Spinal cord (tissue), 10 donors: ENCODE measurements at regions not wholly inside any gene's neighbourhood (a gene's known extent, or its start where the extent isn't known, plus 50 kb on each side); places are given as distances from the start of the nearest gene placed in this dataset.
"Not testable (repeated sequence)": the region's sequence is repeated elsewhere in the genome, so short reads cannot be mapped to it uniquely, and the experiment has no call there.

Experiments
- DNase-seq, 6 donors: peaks; one replicate each; pipeline versions ENCODE4 v3.0.0 to v3.0.0-alpha.2; 2013 to 2015; ENCODE audit warnings: low spot score in 6 of 6, low read depth in 4 of 6
- H3K27ac ChIP-seq: one replicate; pipeline ENCODE4 v1.5.1; 2013; ENCODE audit warnings: low read depth, low read length, control low read depth
- H3K27me3 ChIP-seq: one replicate; pipeline ENCODE4 v1.6.1; 2013; ENCODE audit warnings: low read length; ENCODE audit not compliant: control insufficient read depth, insufficient read depth
- H3K36me3 ChIP-seq: one replicate; pipeline ENCODE4 v1.6.1; 2013; ENCODE audit warnings: low read length; ENCODE audit not compliant: control insufficient read depth, insufficient read depth
- H3K4me1 ChIP-seq: one replicate; pipeline ENCODE4 v1.6.1; 2013; ENCODE audit warnings: low read length; ENCODE audit not compliant: control insufficient read depth, insufficient read depth
- H3K4me3 ChIP-seq: one replicate; pipeline ENCODE4 v1.5.1; 2013; ENCODE audit warnings: low read depth, low read length, control low read depth
- H3K9me3 ChIP-seq: one replicate; pipeline ENCODE4 v1.6.1; 2013; ENCODE audit warnings: low read length; ENCODE audit not compliant: control insufficient read depth, insufficient read depth
- WGBS: methylation state at CpG from one replicate; pipeline ENCODE4 v1.1.5; 2013; ENCODE audit warnings: missing lambda C conversion rate; ENCODE audit not compliant: insufficient coverage; 5-methylcytosine and 5-hydroxymethylcytosine counted together
- small RNA-seq: library from RNA; depleted of rRNA; stranded (forward); fragments of <200 nt; gene quantifications from one replicate; pipeline ENCODE3, GENCODE V24; 2014; ENCODE audit warnings: low replicate concordance
- donor health status: healthy.

- Histone ChIP-seq H3K9me3 (no peaks in the 10 kb centered on the region), H3K4me3 (no peak overlapping the region), H3K27me3 (no peaks in the 10 kb centered on the region), H3K36me3 (no peaks in the 10 kb centered on the region), H3K27ac (no peak overlapping the region), H3K4me1 (peaks cover 4% of the 10 kb centered on the region)
- no CpG with 5 or more reads among the region's 1 CpG for WGBS
- DNase-seq, result no peak
Measured at GRCh38 chr10:28478646-28479045, 54.3 kb upstream of the WAC start.

DNA sequence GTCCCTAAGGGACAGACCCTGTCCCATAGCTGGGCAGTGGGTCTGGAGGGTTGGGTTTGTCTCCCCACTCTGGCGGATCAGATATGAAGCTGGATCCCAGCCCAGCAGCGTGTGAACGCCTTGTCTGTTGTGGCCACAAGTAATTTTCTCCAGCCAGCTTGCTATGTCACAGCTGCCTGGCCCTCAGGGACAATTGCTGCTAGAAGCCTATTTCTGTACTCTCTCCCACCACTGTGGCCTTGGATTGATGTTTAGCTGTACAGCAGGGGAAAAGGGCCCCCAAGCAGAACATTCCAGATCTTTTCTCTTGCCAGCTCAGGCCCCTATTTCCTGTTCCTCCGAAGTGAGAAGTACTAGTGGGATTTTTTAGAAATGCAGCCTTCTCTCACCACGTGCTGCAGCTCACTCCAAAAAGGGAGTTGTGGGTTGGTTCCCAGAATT lies 53.5 kb upstream of the WAC start:
- Histone ChIP-seq H3K4me3 (no peak overlapping the region), H3K36me3 (no peaks in the 10 kb centered on the region), H3K4me1 (peaks cover 4% of the 10 kb centered on the region), H3K27me3 (no peaks in the 10 kb centered on the region), H3K9me3 (no peaks in the 10 kb centered on the region), H3K27ac (no peak overlapping the region)
- 80% methylated on average over 1 of the region's 5 CpGs for WGBS
- DNase-seq, result no peak

DNA sequence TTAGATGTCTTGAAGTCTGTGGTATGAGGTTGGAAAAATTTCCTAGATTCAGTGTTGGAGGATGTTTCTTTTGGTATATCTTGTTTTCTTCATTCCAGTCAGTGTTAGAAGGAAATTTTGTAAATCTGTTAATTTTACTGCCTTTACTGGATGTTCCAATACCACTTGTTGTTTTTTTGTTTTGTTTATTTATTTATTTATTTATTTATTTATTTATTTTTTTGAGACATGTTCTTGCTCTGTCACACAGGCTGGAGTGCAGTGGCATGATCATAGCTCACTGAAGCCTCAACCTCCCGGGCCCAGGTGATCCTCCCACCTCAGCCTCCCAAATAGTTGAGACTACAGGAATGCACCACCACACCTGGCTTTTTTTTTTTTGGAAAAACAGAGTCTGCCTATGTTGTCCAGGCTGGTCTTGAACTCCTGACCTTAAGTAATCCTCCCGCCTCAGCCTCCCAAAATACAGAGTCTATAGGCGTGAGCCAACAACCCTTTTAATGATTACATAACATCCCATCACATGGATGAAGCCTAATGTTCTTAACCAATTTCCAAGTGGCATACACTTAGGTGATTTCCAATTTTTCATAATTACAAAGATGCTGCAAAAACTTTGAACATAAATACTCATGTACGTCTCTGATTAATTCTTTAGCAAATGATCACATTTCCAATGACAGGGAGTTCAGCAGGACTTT lies 52.8 kb upstream of the WAC start:
- no peak overlapping the region for H3K27ac ChIP-seq
- WGBS, result 98% methylated on average over 4 of the region's 4 CpGs
- no peak overlapping the region for H3K4me3 ChIP-seq
- no peaks in the 10 kb centered on the region for H3K27me3 ChIP-seq
- H3K4me1 ChIP-seq, result peaks cover 4% of the 10 kb centered on the region
- no peaks in the 10 kb centered on the region for H3K36me3 ChIP-seq
- no peaks in the 10 kb centered on the region for H3K9me3 ChIP-seq
- no peak for DNase-seq

DNA sequence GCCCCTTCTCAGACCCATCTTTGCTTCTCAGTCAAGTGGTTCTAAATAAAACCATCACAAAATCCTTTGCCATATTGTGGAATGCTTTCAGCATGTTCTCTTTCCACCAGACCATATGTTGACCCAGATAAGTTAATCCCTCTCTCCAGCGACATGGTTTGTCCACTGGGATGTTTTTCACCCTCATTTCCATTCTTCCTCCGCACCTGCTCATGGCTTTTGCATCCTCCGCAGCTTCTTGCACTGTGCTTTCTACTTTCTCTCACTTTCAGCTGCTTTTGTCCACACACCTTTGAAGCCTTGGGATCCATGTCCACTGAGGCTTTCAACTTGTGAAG lies 52.3 kb upstream of the WAC start:
- Histone ChIP-seq H3K27me3 (no peaks in the 10 kb centered on the region), H3K4me1 (peaks cover 4% of the 10 kb centered on the region), H3K4me3 (no peak overlapping the region), H3K27ac (no peak overlapping the region), H3K9me3 (no peaks in the 10 kb centered on the region), H3K36me3 (no peaks in the 10 kb centered on the region)
- 73% methylated on average over 3 of the region's 3 CpGs for WGBS
- no peak for DNase-seq

GRCh38 chr10:28481346-28481745 lies 51.6 kb upstream of the WAC start:
- DNase-seq, H3K9me3 ChIP-seq, H3K27me3 ChIP-seq, H3K4me3 ChIP-seq, H3K27ac ChIP-seq, H3K4me1 ChIP-seq, H3K36me3 ChIP-seq: not testable (repeated sequence)
- WGBS, result 93% methylated on average over 3 of the region's 5 CpGs

DNA sequence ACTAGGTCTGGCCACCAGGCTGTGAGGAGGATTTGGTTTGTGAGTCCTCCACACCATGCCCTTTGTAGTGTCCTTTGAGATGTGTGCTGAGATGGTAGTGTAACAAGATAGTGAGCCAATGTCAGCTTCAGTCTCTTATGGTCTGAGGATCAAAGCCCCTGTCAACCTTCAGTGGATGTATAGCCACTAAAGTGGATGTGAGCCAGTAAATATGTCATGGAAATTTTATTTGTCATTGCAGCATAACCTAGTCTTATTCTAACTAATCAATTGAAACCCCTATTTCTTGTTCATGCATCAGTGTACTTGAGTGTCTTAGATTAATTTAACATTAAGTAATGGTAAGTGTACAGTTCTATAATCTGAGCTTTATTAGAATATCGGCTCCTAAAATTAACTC lies 51.0 kb upstream of the WAC start:
- no peaks in the 10 kb centered on the region for H3K27me3 ChIP-seq
- H3K9me3 ChIP-seq, result no peaks in the 10 kb centered on the region
- no peak overlapping the region for H3K4me3 ChIP-seq
- WGBS, result no CpG with 5 or more reads among the region's 1 CpG
- DNase-seq, result no peak
- no peaks in the 10 kb centered on the region for H3K36me3 ChIP-seq
- peaks cover 4% of the 10 kb centered on the region for H3K4me1 ChIP-seq
- H3K27ac ChIP-seq, result no peak overlapping the region

Small RNAs in the stretch of these regions (small RNA-seq; reads per million reads assigned to genes)
- gene RF00012, result 0.06 reads per million
